Esophagus muscularis mucosa (tissue), 3 donors: ENCODE measurements at regions not wholly inside any gene's neighbourhood (a gene's known extent, or its start where the extent isn't known, plus 50 kb on each side); places are given as distances from the start of the nearest gene placed in this dataset.

Experiments
- POLR2A ChIP-seq: fragments of 450-650 bp; IDR thresholded peaks from one replicate; pipeline ENCODE4 v1.6.1; 2017; ENCODE audit warnings: antibody characterized with exemption, moderate library complexity, mild to moderate bottlenecking, low read depth
- TF ChIP-seq, protein P1 (sequence below), 3 experiments: fragments of 200-600 bp in 2 of 3; fragments of 450-650 bp in 1 of 3; sonication (generic) in 2 of 3; IDR thresholded peaks; one replicate each; pipeline ENCODE4 v1.5.1; 2017 to 2019; ENCODE audit warnings: antibody characterized with exemption in 3 of 3, mild to moderate bottlenecking in 2 of 3, moderate library complexity in 1 of 3

DNA sequence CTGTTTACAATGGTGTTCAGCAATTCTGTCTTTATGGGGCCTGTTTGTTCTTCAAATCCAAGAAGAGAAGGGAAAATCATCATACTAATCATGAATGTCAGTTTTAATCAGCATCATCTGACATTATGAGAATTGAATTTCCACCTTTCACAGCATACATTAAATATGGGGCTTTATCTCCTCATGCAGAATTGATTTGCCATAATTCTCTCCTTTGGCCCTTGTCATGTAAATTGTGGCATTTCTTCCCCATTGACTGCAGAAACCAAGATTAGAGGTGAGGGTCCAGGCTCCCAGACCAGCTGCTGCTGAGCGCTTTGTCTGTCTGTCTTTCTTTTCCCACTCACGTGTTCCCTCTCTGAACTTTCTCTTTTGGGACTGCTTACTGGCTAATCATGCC lies 232.1 kb upstream of the NAV2 start:
- no peak for TF ChIP-seq POLR2A
- TF ChIP-seq, protein P1, sequence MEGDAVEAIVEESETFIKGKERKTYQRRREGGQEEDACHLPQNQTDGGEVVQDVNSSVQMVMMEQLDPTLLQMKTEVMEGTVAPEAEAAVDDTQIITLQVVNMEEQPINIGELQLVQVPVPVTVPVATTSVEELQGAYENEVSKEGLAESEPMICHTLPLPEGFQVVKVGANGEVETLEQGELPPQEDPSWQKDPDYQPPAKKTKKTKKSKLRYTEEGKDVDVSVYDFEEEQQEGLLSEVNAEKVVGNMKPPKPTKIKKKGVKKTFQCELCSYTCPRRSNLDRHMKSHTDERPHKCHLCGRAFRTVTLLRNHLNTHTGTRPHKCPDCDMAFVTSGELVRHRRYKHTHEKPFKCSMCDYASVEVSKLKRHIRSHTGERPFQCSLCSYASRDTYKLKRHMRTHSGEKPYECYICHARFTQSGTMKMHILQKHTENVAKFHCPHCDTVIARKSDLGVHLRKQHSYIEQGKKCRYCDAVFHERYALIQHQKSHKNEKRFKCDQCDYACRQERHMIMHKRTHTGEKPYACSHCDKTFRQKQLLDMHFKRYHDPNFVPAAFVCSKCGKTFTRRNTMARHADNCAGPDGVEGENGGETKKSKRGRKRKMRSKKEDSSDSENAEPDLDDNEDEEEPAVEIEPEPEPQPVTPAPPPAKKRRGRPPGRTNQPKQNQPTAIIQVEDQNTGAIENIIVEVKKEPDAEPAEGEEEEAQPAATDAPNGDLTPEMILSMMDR (IDR thresholded peaks at IDR 0.05): no peak
